ENCODE measurements at regions not wholly inside any gene's neighbourhood (a gene's known extent, or its start where the extent isn't known, plus 50 kb on each side); places are given as distances from the start of the nearest gene placed in this dataset.
A peak's percentile ranks its signal among the peaks of the same experiment; 100 is the strongest.

DNA sequence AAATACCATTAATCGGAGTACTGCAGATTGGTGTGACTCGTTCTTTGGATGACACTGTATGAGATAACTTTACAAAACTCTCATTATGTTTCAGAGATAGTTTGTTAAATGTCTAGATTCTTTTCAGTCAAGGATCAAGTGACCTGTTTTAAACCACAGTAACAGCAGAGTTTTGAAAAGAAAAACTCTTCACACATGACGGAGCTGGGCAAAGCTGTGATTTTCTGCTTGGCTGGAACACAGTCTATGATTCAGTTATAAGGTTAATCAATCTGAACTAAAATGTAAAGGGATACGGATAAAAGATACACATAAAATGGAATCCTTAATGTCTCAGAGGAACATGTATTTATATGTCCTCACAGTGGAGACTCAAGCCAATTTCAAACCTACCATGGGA is 573.2 kb downstream of the PRKD1 start:
- Histone ChIP-seq H3K23ac (ENCODE audit: low read depth, low read length) (no peak overlapping the region), H2BK15ac (ENCODE audit: low read depth, low read length) (no peak overlapping the region), H3K27ac (ENCODE audit: insufficient read depth, low read length) (no peak overlapping the region), H3K36me3 (ENCODE audit: control insufficient read depth, insufficient read depth, low read length) (no peaks in the 10 kb centered on the region), H2AK9ac (replicated peaks; ENCODE audit: low read depth, low read length, poor library complexity) (no peak overlapping the region), H4K5ac (ENCODE audit: low read depth, low read length) (no peak overlapping the region), H3K27me3 (ENCODE audit: control insufficient read depth, insufficient read depth, low read length) (no peaks in the 10 kb centered on the region), H4K8ac (ENCODE audit: low read depth in 2 of 2, low read length in 2 of 2) (no peak overlapping the region), H4K91ac (ENCODE audit: insufficient read depth, low read depth, low read length) (no peak overlapping the region), H4K20me1 (ENCODE audit: insufficient read depth, low read length) (no peaks in the 10 kb centered on the region), H2AFZ (replicated peaks; ENCODE audit: low read length, poor library complexity) (no peak overlapping the region), H2AK5ac (ENCODE audit: low read depth, low read length) (no peak overlapping the region), H3K4ac (ENCODE audit: low read depth, low read length) (no peak overlapping the region), H3K9me3 (ENCODE audit: control insufficient read depth, insufficient read depth, low read length) (no peaks in the 10 kb centered on the region), H3K4me1 (ENCODE audit: control insufficient read depth, insufficient read depth, low read length) (no peaks in the 10 kb centered on the region), H3K4me2 (ENCODE audit: low read depth, low read length) (no peak overlapping the region), H3K14ac (replicated peaks; ENCODE audit: low read depth, low read length) (no peak overlapping the region), H2BK120ac (ENCODE audit: low read depth, low read length) (no peak overlapping the region), H3K4me3 (ENCODE audit: insufficient read depth, low read depth, low read length) (no peak overlapping the region), H3K9ac (ENCODE audit: low read depth, low read length) (no peak overlapping the region), H3K79me1 (ENCODE audit: low read depth in 1 of 2, low read length in 2 of 2) (no peaks in the 10 kb centered on the region), H3K9me1 (ENCODE audit: insufficient read depth, low read length) (no peaks in the 10 kb centered on the region), H2BK20ac (ENCODE audit: low read depth, low read length) (no peak overlapping the region), H3K18ac (ENCODE audit: low read depth, low read length) (no peak overlapping the region), H2BK5ac (ENCODE audit: low read depth, low read length, poor library complexity, severe bottlenecking) (no peak overlapping the region), H3K56ac (ENCODE audit: extremely low read depth, insufficient read depth, low read length) (no peak overlapping the region)
- in situ Hi-C loops (cut with MboI; ENCODE audit: low sequenced_read_pairs) = no loop called here
- no TSS peak for BruUV-seq (replicated peaks)
- dilution Hi-C loops (cut with HindIII; ENCODE audit: low sequenced_read_pairs, unreplicated experiment) = no loop called here
- no peak for TF ChIP-seq RAD21 (IDR thresholded peaks at IDR 0.05; ENCODE audit: low read length)
- TF ChIP-seq NFE2L2 (IDR thresholded peaks at IDR 0.05; ENCODE audit: low read depth, low read length) = no peak
- TF ChIP-seq SMC3 (IDR thresholded peaks at IDR 0.05; ENCODE audit: low read depth, low read length) = no peak
- TF ChIP-seq MAZ (IDR thresholded peaks at IDR 0.05; ENCODE audit: borderline replicate concordance, low read depth, low read length) = no peak
- TF ChIP-seq POLR2A (IDR thresholded peaks at IDR 0.05; ENCODE audit: low read depth, low read length) = no peak
- TF ChIP-seq RFX5 (IDR thresholded peaks at IDR 0.05; ENCODE audit: low read depth, low read length) = no peak
- TF ChIP-seq BHLHE40 (IDR thresholded peaks at IDR 0.05; ENCODE audit: low read depth, low read length) = no peak
- TF ChIP-seq FOS (IDR thresholded peaks at IDR 0.05; ENCODE audit: low read depth, low read length) = no peak
- no peak for TF ChIP-seq RCOR1 (IDR thresholded peaks at IDR 0.05; ENCODE audit: insufficient replicate concordance, low read length)
- TF ChIP-seq, protein P1, sequence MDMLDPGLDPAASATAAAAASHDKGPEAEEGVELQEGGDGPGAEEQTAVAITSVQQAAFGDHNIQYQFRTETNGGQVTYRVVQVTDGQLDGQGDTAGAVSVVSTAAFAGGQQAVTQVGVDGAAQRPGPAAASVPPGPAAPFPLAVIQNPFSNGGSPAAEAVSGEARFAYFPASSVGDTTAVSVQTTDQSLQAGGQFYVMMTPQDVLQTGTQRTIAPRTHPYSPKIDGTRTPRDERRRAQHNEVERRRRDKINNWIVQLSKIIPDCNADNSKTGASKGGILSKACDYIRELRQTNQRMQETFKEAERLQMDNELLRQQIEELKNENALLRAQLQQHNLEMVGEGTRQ (IDR thresholded peaks at IDR 0.05; ENCODE audit: low read depth, low read length) = no peak
- no peak for TF ChIP-seq CEBPB (IDR thresholded peaks at IDR 0.05; ENCODE audit: low read depth, low read length)
- no peak for TF ChIP-seq MXI1 (IDR thresholded peaks at IDR 0.05; ENCODE audit: borderline replicate concordance, low read depth, low read length)
- no peak for TF ChIP-seq CHD1 (IDR thresholded peaks at IDR 0.05; ENCODE audit: low read depth, low read length)
- TF ChIP-seq, protein P2, sequence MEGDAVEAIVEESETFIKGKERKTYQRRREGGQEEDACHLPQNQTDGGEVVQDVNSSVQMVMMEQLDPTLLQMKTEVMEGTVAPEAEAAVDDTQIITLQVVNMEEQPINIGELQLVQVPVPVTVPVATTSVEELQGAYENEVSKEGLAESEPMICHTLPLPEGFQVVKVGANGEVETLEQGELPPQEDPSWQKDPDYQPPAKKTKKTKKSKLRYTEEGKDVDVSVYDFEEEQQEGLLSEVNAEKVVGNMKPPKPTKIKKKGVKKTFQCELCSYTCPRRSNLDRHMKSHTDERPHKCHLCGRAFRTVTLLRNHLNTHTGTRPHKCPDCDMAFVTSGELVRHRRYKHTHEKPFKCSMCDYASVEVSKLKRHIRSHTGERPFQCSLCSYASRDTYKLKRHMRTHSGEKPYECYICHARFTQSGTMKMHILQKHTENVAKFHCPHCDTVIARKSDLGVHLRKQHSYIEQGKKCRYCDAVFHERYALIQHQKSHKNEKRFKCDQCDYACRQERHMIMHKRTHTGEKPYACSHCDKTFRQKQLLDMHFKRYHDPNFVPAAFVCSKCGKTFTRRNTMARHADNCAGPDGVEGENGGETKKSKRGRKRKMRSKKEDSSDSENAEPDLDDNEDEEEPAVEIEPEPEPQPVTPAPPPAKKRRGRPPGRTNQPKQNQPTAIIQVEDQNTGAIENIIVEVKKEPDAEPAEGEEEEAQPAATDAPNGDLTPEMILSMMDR (conservative IDR thresholded peaks at IDR 0.05; ENCODE audit: low read depth, low read length) = no peak
- ChIA-PET POLR2A (ENCODE audit: unreplicated experiment) (no interaction called here), CTCF (interaction anchor here (1.2 kb wide), 1 partner anchor 35 kb away, joined by 3 read pairs; no protein-coding TSS in a partner anchor)
- ATAC-seq (ENCODE audit: low read depth) (no peak), DNase-seq (peak; percentile 7)
- intact Hi-C loops (cut with micrococcal nuclease) = no loop called here
- WGBS, 2 experiments (ENCODE audit: extremely low coverage in 2 of 2, insufficient read length in 1 of 2) = no CpG with 5 or more reads among the region's 4 CpGs

Measured in IMR-90 (cell line).